ENCODE measurements at regions not wholly inside any gene's neighbourhood (a gene's known extent, or its start where the extent isn't known, plus 50 kb on each side); places are given as distances from the start of the nearest gene placed in this dataset.

DNA sequence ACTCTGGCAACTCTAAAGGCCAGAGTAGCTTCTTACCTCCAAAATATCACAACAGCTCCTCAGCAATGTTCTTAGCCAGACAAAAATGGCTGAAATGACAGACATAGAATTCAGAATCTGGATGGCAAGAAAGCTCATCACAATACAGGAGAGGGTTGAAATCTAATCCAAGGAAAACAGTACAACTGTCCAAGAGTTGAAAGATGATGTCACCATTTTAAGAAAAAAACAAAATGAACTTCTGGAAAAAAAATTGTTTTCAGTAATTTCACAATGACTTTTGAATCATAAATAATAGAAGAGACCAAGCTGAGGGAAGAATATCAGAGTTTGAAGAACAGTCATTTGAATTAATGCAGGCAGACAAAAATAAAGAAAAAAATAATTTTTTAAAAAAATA, 479.5 kb downstream of the ZWINT start:
- TF ChIP-seq, protein P1, sequence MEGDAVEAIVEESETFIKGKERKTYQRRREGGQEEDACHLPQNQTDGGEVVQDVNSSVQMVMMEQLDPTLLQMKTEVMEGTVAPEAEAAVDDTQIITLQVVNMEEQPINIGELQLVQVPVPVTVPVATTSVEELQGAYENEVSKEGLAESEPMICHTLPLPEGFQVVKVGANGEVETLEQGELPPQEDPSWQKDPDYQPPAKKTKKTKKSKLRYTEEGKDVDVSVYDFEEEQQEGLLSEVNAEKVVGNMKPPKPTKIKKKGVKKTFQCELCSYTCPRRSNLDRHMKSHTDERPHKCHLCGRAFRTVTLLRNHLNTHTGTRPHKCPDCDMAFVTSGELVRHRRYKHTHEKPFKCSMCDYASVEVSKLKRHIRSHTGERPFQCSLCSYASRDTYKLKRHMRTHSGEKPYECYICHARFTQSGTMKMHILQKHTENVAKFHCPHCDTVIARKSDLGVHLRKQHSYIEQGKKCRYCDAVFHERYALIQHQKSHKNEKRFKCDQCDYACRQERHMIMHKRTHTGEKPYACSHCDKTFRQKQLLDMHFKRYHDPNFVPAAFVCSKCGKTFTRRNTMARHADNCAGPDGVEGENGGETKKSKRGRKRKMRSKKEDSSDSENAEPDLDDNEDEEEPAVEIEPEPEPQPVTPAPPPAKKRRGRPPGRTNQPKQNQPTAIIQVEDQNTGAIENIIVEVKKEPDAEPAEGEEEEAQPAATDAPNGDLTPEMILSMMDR (IDR thresholded peaks at IDR 0.05), result no peak
- TF ChIP-seq POLR2A (IDR thresholded peaks at IDR 0.05), result no peak

Data from uterus (tissue), 2 donors.